Lower leg skin (tissue), 4 donors: ENCODE measurements at regions not wholly inside any gene's neighbourhood (a gene's known extent, or its start where the extent isn't known, plus 50 kb on each side); places are given as distances from the start of the nearest gene placed in this dataset.

Experiments used
- DNase-seq, 2 donors: peaks; one replicate each; pipeline ENCODE4 v3.0.0-alpha.2; 2019; ENCODE audit warnings: low spot score in 2 of 2
- H3K4me3 ChIP-seq: fragments of 200-600 bp; sonication (generic); 2 replicates; pipeline ENCODE4 v1.5.1; 2017; ENCODE audit warnings: mild to moderate bottlenecking, low read depth; ENCODE audit not compliant: poor library complexity, severe bottlenecking
- CTCF ChIP-seq, 3 donors: fragments of 450-650 bp; IDR thresholded peaks; one replicate each; pipeline ENCODE4 v1.5.1; 2016; ENCODE audit warnings: antibody characterized with exemption in 3 of 3, mild to moderate bottlenecking in 3 of 3, moderate library complexity in 2 of 3
- POLR2A ChIP-seq, 2 donors: fragments of 450-650 bp; IDR thresholded peaks; one replicate each; pipeline ENCODE4 v1.6.1; 2016 to 2017; ENCODE audit warnings: antibody characterized with exemption in 2 of 2, mild to moderate bottlenecking in 1 of 2, moderate library complexity in 1 of 2
- WGBS, 2 donors: methylation state at CpG; one replicate each; pipeline ENCODE4 v1.1.5; 2018; 5-methylcytosine and 5-hydroxymethylcytosine counted together
- intact Hi-C: fragments of 100-400 bp; cut with DNase I; formaldehyde crosslinking; loops from one replicate; pipeline ENCODE4 v1.15.0; 2023; ENCODE audit warnings: low total_unique reads

- intact Hi-C loops, result no loop called here
- no peak overlapping the region for H3K4me3 ChIP-seq
- peak in 1 of 2 donors; percentile 87 for DNase-seq
- TF ChIP-seq POLR2A (IDR thresholded peaks at IDR 0.05) (no peak), CTCF (IDR thresholded peaks at IDR 0.05) (no peak)
- WGBS, 2 donors, result 40% methylated on average over 11 of the region's 11 CpGs
Observed at GRCh38 chr12:46675736-46676135, 150.1 kb downstream of the SLC38A4 start.

GRCh38 chr12:46674800-46675199 lies 151.0 kb downstream of the SLC38A4 start:
- no peak for DNase-seq
- 45 to 61% methylated on average over 4 of the region's 4 CpGs for WGBS, 2 donors
- no peak overlapping the region for H3K4me3 ChIP-seq
- intact Hi-C loops, result no loop called here
- no peak for TF ChIP-seq CTCF (IDR thresholded peaks at IDR 0.05)
- no peak for TF ChIP-seq POLR2A (IDR thresholded peaks at IDR 0.05)

- intact Hi-C loops, result no loop called here
- WGBS, 2 donors, result 48 to 56% methylated on average over 1 of the region's 1 CpG
- no peak overlapping the region for H3K4me3 ChIP-seq
- TF ChIP-seq POLR2A (IDR thresholded peaks at IDR 0.05), result no peak
- TF ChIP-seq CTCF (IDR thresholded peaks at IDR 0.05), result no peak
- no peak for DNase-seq
Observed at GRCh38 chr12:46674129-46674528, 151.7 kb downstream of the SLC38A4 start.

- TF ChIP-seq POLR2A (IDR thresholded peaks at IDR 0.05) (no peak), CTCF (IDR thresholded peaks at IDR 0.05) (no peak)
- H3K4me3 ChIP-seq, result no peak overlapping the region
- no peak for DNase-seq
- 77 to 78% methylated on average over 2 of the region's 2 CpGs for WGBS, 2 donors
- intact Hi-C loops, result no loop called here
Observed at GRCh38 chr12:46671102-46671501, 154.7 kb downstream of the SLC38A4 start.

GRCh38 chr12:46670636-46671035 lies 155.2 kb downstream of the SLC38A4 start:
- DNase-seq, result no peak
- no peak overlapping the region for H3K4me3 ChIP-seq
- TF ChIP-seq CTCF (IDR thresholded peaks at IDR 0.05) (no peak), POLR2A (IDR thresholded peaks at IDR 0.05) (no peak)
- 89 to 96% methylated on average over 1 of the region's 1 CpG for WGBS, 2 donors
- intact Hi-C loops, result no loop called here

- WGBS, 2 donors, result 46 to 50% methylated on average over 2 of the region's 2 CpGs
- intact Hi-C loops, result loop anchor here (10.0 kb wide), 1 partner anchor 515 kb away; no protein-coding TSS in a partner anchor
- no peak for TF ChIP-seq POLR2A (IDR thresholded peaks at IDR 0.05)
- TF ChIP-seq CTCF (IDR thresholded peaks at IDR 0.05), result no peak
- no peak overlapping the region for H3K4me3 ChIP-seq
- DNase-seq, result no peak
Observed at GRCh38 chr12:46669720-46670119, 156.1 kb downstream of the SLC38A4 start.
